Neural cell (in vitro differentiated cells): ENCODE measurements at regions not wholly inside any gene's neighbourhood (a gene's known extent, or its start where the extent isn't known, plus 50 kb on each side); places are given as distances from the start of the nearest gene placed in this dataset.

Experiments used
- H2AFZ ChIP-seq: fragments of 200-600, 300-800 bp; sonication (generic), shearing (Covaris generic); 2 replicates; pipeline ENCODE4 v1.6.0; 2014; ENCODE audit warnings: low read depth, mild to moderate bottlenecking, antibody characterized with exemption, low read length, moderate library complexity
- H3F3A ChIP-seq: fragments of 200-600 bp; shearing (Covaris generic); 2 replicates; pipeline ENCODE4 v1.6.1; 2016; ENCODE audit warnings: mild to moderate bottlenecking, moderate library complexity, mixed read lengths, antibody characterized with exemption, low read length; ENCODE audit not compliant: insufficient read depth, poor library complexity, severe bottlenecking
- H3K27ac ChIP-seq: fragments of 200-600, 300-800 bp; sonication (generic), shearing (Covaris generic); 2 replicates; pipeline ENCODE4 v1.5.1; 2014; ENCODE audit warnings: mild to moderate bottlenecking, low read length, moderate library complexity
- H3K27me3 ChIP-seq: fragments of 300-800, 200-600 bp; sonication (generic), shearing (Covaris generic); 2 replicates; pipeline ENCODE4 v1.6.0; 2014; ENCODE audit warnings: mild to moderate bottlenecking, low read depth, low read length, moderate library complexity; ENCODE audit not compliant: insufficient read depth
- H3K36me3 ChIP-seq: fragments of 300-800, 200-600 bp; sonication (generic), shearing (Covaris generic); 2 replicates; pipeline ENCODE4 v1.5.1; 2014; ENCODE audit warnings: mild to moderate bottlenecking, antibody characterized with exemption, low read length, moderate library complexity; ENCODE audit not compliant: insufficient read depth
- H3K4me2 ChIP-seq: fragments of 300-800, 200-600 bp; sonication (generic), shearing (Covaris generic); 2 replicates; pipeline ENCODE4 v1.6.0; 2014; ENCODE audit warnings: mild to moderate bottlenecking, low read length
- H3K4me3 ChIP-seq: fragments of 300-800, 200-600 bp; sonication (generic), shearing (Covaris generic); 2 replicates; pipeline ENCODE4 v1.5.1; 2014; ENCODE audit warnings: mild to moderate bottlenecking, low read length, moderate library complexity
- H3K79me2 ChIP-seq: fragments of 200-600 bp; shearing (Covaris generic); replicated peaks from 2 replicates; pipeline ENCODE4 v1.6.0; 2014; ENCODE audit warnings: mild to moderate bottlenecking, low read length, moderate library complexity; ENCODE audit not compliant: insufficient read depth
- H3K9ac ChIP-seq: fragments of 300-800, 200-600 bp; sonication (generic), shearing (Covaris generic); 2 replicates; pipeline ENCODE4 v1.6.1; 2016; ENCODE audit warnings: mild to moderate bottlenecking, low read length, mixed read lengths
- H3K9me2 ChIP-seq: fragments of 200-600 bp; shearing (Covaris generic); 2 replicates; pipeline ENCODE4 v1.6.1; 2016; ENCODE audit warnings: mild to moderate bottlenecking, low read length, mixed read lengths; ENCODE audit not compliant: insufficient read depth
- H3K9me3 ChIP-seq: fragments of 200-600, 300-800 bp; sonication (generic), shearing (Covaris generic); 2 replicates; pipeline ENCODE4 v1.6.1; 2016; ENCODE audit warnings: mild to moderate bottlenecking, mixed run types, low read length, moderate library complexity, mixed read lengths
- H4K20me1 ChIP-seq: fragments of 200-600 bp; shearing (Covaris generic); 2 replicates; pipeline ENCODE4 v1.6.1; 2016; ENCODE audit warnings: mild to moderate bottlenecking, mixed run types; ENCODE audit not compliant: insufficient read depth
- EP300 ChIP-seq: fragments of 450-650 bp; conservative IDR thresholded peaks from 2 replicates; pipeline ENCODE4 v1.6.1; 2014; ENCODE audit warnings: antibody characterized with exemption, mild to moderate bottlenecking, moderate library complexity; ENCODE audit not compliant: poor library complexity, severe bottlenecking
- EZH2 ChIP-seq: fragments of 200-600, 300-800 bp; shearing (Covaris generic), sonication (generic); IDR thresholded peaks from 2 replicates; pipeline ENCODE4 v1.6.1; 2014; ENCODE audit warnings: antibody characterized with exemption, low read length, borderline replicate concordance, mild to moderate bottlenecking; ENCODE audit not compliant: insufficient read depth, poor library complexity, severe bottlenecking
- MXI1 ChIP-seq: fragments of 450-650 bp; conservative IDR thresholded peaks from 2 replicates; pipeline ENCODE4 v1.6.1; 2014; ENCODE audit warnings: antibody characterized with exemption, mild to moderate bottlenecking; ENCODE audit not compliant: poor library complexity, severe bottlenecking
- POLR2AphosphoS5 ChIP-seq: IDR thresholded peaks from 2 replicates; pipeline ENCODE4 v1.6.1; 2012
- RAD21 ChIP-seq: fragments of 450-650 bp; conservative IDR thresholded peaks from 2 replicates; pipeline ENCODE4 v1.6.1; 2014; ENCODE audit warnings: antibody characterized with exemption, mild to moderate bottlenecking, moderate library complexity
- SMC3 ChIP-seq: fragments of 450-650 bp; conservative IDR thresholded peaks from 2 replicates; pipeline ENCODE4 v1.6.1; 2014; ENCODE audit warnings: antibody characterized with exemption, mild to moderate bottlenecking, moderate library complexity; ENCODE audit not compliant: poor library complexity
- TAF1 ChIP-seq: IDR thresholded peaks from 2 replicates; pipeline ENCODE4 v1.6.1; 2012; ENCODE audit warnings: low read depth
- TF ChIP-seq, protein P1 (sequence below): fragments of 450-650 bp; IDR thresholded peaks from 2 replicates; pipeline ENCODE4 v1.5.1; 2014; ENCODE audit warnings: antibody characterized with exemption, mild to moderate bottlenecking, moderate library complexity; ENCODE audit not compliant: poor library complexity, severe bottlenecking
- TF ChIP-seq, protein P2 (sequence below): IDR thresholded peaks from 2 replicates; pipeline ENCODE4 v1.6.1; 2012; ENCODE audit warnings: borderline replicate concordance

DNA sequence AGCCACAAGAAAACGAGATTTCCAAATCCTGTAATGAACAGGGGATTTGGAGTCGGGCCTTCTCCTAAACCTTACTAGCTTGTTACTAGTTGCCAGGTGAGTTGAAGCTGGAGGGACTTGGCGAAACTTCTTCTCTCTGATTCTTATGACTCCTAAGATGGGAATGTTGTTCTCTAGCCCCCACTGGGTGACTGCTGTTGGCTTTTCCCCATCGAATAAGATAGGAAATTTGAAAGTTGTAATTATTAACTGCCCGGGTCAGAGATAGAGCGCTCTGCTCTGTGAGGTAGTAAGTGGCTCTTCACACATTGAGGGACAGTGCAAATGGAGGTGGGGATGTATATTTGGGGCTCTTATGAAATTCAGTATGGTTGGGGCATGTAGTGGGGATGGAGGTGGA is 111.2 kb upstream of the MBNL2 start:
- no peak overlapping the region for H3K4me2 ChIP-seq
- TF ChIP-seq, protein P1, sequence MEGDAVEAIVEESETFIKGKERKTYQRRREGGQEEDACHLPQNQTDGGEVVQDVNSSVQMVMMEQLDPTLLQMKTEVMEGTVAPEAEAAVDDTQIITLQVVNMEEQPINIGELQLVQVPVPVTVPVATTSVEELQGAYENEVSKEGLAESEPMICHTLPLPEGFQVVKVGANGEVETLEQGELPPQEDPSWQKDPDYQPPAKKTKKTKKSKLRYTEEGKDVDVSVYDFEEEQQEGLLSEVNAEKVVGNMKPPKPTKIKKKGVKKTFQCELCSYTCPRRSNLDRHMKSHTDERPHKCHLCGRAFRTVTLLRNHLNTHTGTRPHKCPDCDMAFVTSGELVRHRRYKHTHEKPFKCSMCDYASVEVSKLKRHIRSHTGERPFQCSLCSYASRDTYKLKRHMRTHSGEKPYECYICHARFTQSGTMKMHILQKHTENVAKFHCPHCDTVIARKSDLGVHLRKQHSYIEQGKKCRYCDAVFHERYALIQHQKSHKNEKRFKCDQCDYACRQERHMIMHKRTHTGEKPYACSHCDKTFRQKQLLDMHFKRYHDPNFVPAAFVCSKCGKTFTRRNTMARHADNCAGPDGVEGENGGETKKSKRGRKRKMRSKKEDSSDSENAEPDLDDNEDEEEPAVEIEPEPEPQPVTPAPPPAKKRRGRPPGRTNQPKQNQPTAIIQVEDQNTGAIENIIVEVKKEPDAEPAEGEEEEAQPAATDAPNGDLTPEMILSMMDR = no peak
- TF ChIP-seq RAD21 (no peak), EZH2 (no peak), POLR2AphosphoS5 (no peak), SMC3 (no peak), TAF1 (no peak), MXI1 (no peak), EP300 (no peak)
- TF ChIP-seq, protein P2, sequence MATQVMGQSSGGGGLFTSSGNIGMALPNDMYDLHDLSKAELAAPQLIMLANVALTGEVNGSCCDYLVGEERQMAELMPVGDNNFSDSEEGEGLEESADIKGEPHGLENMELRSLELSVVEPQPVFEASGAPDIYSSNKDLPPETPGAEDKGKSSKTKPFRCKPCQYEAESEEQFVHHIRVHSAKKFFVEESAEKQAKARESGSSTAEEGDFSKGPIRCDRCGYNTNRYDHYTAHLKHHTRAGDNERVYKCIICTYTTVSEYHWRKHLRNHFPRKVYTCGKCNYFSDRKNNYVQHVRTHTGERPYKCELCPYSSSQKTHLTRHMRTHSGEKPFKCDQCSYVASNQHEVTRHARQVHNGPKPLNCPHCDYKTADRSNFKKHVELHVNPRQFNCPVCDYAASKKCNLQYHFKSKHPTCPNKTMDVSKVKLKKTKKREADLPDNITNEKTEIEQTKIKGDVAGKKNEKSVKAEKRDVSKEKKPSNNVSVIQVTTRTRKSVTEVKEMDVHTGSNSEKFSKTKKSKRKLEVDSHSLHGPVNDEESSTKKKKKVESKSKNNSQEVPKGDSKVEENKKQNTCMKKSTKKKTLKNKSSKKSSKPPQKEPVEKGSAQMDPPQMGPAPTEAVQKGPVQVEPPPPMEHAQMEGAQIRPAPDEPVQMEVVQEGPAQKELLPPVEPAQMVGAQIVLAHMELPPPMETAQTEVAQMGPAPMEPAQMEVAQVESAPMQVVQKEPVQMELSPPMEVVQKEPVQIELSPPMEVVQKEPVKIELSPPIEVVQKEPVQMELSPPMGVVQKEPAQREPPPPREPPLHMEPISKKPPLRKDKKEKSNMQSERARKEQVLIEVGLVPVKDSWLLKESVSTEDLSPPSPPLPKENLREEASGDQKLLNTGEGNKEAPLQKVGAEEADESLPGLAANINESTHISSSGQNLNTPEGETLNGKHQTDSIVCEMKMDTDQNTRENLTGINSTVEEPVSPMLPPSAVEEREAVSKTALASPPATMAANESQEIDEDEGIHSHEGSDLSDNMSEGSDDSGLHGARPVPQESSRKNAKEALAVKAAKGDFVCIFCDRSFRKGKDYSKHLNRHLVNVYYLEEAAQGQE = no peak
- H3K79me2 ChIP-seq = no peaks in the 10 kb centered on the region
- H3F3A ChIP-seq = no peaks in the 10 kb centered on the region
- no peaks in the 10 kb centered on the region for H3K9me3 ChIP-seq
- H3K9ac ChIP-seq = no peak overlapping the region
- no peak overlapping the region for H3K27ac ChIP-seq
- no peaks in the 10 kb centered on the region for H3K36me3 ChIP-seq
- no peak overlapping the region for H3K4me3 ChIP-seq
- H4K20me1 ChIP-seq = no peaks in the 10 kb centered on the region
- H3K27me3 ChIP-seq = no peaks in the 10 kb centered on the region
- no peaks in the 10 kb centered on the region for H3K9me2 ChIP-seq
- H2AFZ ChIP-seq = no peak overlapping the region

DNA sequence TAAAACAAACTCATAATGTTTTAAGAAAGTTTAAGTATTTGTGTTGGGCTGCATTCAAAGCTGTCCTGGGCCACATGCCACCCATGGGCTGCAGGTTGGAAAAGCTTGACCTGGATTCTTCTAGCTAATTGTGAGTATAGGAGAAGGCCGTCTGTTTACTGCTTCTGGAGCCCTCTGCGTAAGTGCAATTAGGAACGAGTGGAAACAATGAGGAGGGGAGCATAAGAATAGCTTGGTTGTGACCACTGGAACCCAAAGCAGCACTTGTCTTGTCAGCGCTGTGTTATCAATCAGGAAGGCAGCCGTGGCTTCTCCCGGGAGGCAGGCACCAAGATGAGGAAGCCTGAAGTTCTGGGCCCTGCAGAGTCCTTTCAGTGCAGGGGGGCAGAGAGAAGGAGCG is 110.4 kb upstream of the MBNL2 start:
- H3K36me3 ChIP-seq = no peaks in the 10 kb centered on the region
- no peaks in the 10 kb centered on the region for H3K27me3 ChIP-seq
- H3K27ac ChIP-seq = no peak overlapping the region
- no peak overlapping the region for H2AFZ ChIP-seq
- H3K9me2 ChIP-seq = no peaks in the 10 kb centered on the region
- no peak overlapping the region for H3K4me3 ChIP-seq
- TF ChIP-seq SMC3 (no peak), EP300 (no peak), EZH2 (no peak), TAF1 (no peak), MXI1 (no peak), RAD21 (no peak)
- TF ChIP-seq, protein P1 = no peak
- no peak overlapping the region for H3K4me2 ChIP-seq
- H4K20me1 ChIP-seq = no peaks in the 10 kb centered on the region
- H3K9ac ChIP-seq = no peak overlapping the region
- H3K9me3 ChIP-seq = no peaks in the 10 kb centered on the region
- no peaks in the 10 kb centered on the region for H3F3A ChIP-seq
- no peaks in the 10 kb centered on the region for H3K79me2 ChIP-seq
